ENCODE measurements at regions not wholly inside any gene's neighbourhood (a gene's known extent, or its start where the extent isn't known, plus 50 kb on each side); places are given as distances from the start of the nearest gene placed in this dataset.
"Not testable (repeated sequence)": the region's sequence is repeated elsewhere in the genome, so short reads cannot be mapped to it uniquely, and the experiment has no call there.

GRCh38 chr7:142566271-142566670 is 183.0 kb upstream of the PRSS1 start:
- Histone ChIP-seq H3K4me3 (ENCODE audit: low read depth in 1 of 2, low read length in 1 of 2) (no peak overlapping the region), H3K4me1 (ENCODE audit: control insufficient read depth in 1 of 2, insufficient read depth in 1 of 2, low read depth in 1 of 2, low read length in 1 of 2) (peaks cover 35 to 45% of the 10 kb centered on the region in 2 experiments), H3K36me3 (no peaks in the 10 kb centered on the region), H3K9me3 (no peaks in the 10 kb centered on the region), H3K27ac (no peak overlapping the region), H3K27me3 (no peaks in the 10 kb centered on the region)
- no peak for TF ChIP-seq CTCF (IDR thresholded peaks at IDR 0.05)

- H3K27ac ChIP-seq; H3K27me3 ChIP-seq; H3K36me3 ChIP-seq; H3K9me3 ChIP-seq; H3K4me3 ChIP-seq (ENCODE audit: low read depth in 1 of 2, low read length in 1 of 2): not testable (repeated sequence)
- peaks cover 35 to 45% of the 10 kb centered on the region in 2 experiments for H3K4me1 ChIP-seq (ENCODE audit: control insufficient read depth in 1 of 2, insufficient read depth in 1 of 2, low read depth in 1 of 2, low read length in 1 of 2)
These were observed 185.1 kb upstream of the PRSS1 start for GRCh38 chr7:142564125-142564524.

- no peaks in the 10 kb centered on the region for H3K27me3 ChIP-seq
- no peak overlapping the region for H3K4me3 ChIP-seq (ENCODE audit: low read depth in 1 of 2, low read length in 1 of 2)
- no peaks in the 10 kb centered on the region for H3K36me3 ChIP-seq
- H3K4me1 ChIP-seq (ENCODE audit: control insufficient read depth in 1 of 2, insufficient read depth in 1 of 2, low read depth in 1 of 2, low read length in 1 of 2) = peaks cover 35 to 45% of the 10 kb centered on the region in 2 experiments
- no peak overlapping the region for H3K27ac ChIP-seq
- H3K9me3 ChIP-seq = no peaks in the 10 kb centered on the region
- TF ChIP-seq CTCF (IDR thresholded peaks at IDR 0.05) = no peak
These were observed 185.8 kb upstream of the PRSS1 start for GRCh38 chr7:142563470-142563869.

- no peak for TF ChIP-seq CTCF (IDR thresholded peaks at IDR 0.05)
- Histone ChIP-seq H3K27ac (no peak overlapping the region), H3K9me3 (no peaks in the 10 kb centered on the region), H3K4me1 (ENCODE audit: control insufficient read depth in 1 of 2, insufficient read depth in 1 of 2, low read depth in 1 of 2, low read length in 1 of 2) (peaks cover 35 to 45% of the 10 kb centered on the region in 2 experiments), H3K4me3 (ENCODE audit: low read depth in 1 of 2, low read length in 1 of 2) (no peak overlapping the region), H3K36me3 (no peaks in the 10 kb centered on the region), H3K27me3 (no peaks in the 10 kb centered on the region)
These were observed 186.6 kb upstream of the PRSS1 start for GRCh38 chr7:142562688-142563087.

- peaks cover 30 to 33% of the 10 kb centered on the region in 2 experiments for H3K4me1 ChIP-seq (ENCODE audit: control insufficient read depth in 1 of 2, insufficient read depth in 1 of 2, low read depth in 1 of 2, low read length in 1 of 2)
- not testable (repeated sequence) for H3K36me3 ChIP-seq; H3K27ac ChIP-seq; H3K9me3 ChIP-seq; H3K27me3 ChIP-seq; H3K4me3 ChIP-seq (ENCODE audit: low read depth in 1 of 2, low read length in 1 of 2)
These were observed 187.9 kb upstream of the PRSS1 start for GRCh38 chr7:142561396-142561795.

GRCh38 chr7:142560770-142561169 is 188.5 kb upstream of the PRSS1 start:
- peaks cover 24 to 27% of the 10 kb centered on the region in 2 experiments for H3K4me1 ChIP-seq (ENCODE audit: control insufficient read depth in 1 of 2, insufficient read depth in 1 of 2, low read depth in 1 of 2, low read length in 1 of 2)
- not testable (repeated sequence) for H3K4me3 ChIP-seq (ENCODE audit: low read depth in 1 of 2, low read length in 1 of 2); H3K9me3 ChIP-seq; H3K27ac ChIP-seq; H3K36me3 ChIP-seq; H3K27me3 ChIP-seq

- H3K27me3 ChIP-seq = no peaks in the 10 kb centered on the region
- H3K9me3 ChIP-seq = no peaks in the 10 kb centered on the region
- no peak for TF ChIP-seq CTCF (IDR thresholded peaks at IDR 0.05)
- H3K36me3 ChIP-seq = no peaks in the 10 kb centered on the region
- H3K4me3 ChIP-seq (ENCODE audit: low read depth in 1 of 2, low read length in 1 of 2) = no peak overlapping the region
- peaks cover 21 to 25% of the 10 kb centered on the region in 2 experiments for H3K4me1 ChIP-seq (ENCODE audit: control insufficient read depth in 1 of 2, insufficient read depth in 1 of 2, low read depth in 1 of 2, low read length in 1 of 2)
- H3K27ac ChIP-seq = no peak overlapping the region
These were observed 189.1 kb upstream of the PRSS1 start for GRCh38 chr7:142560166-142560565.

Data from neutrophil (primary cell).